ENCODE measurements at regions not wholly inside any gene's neighbourhood (a gene's known extent, or its start where the extent isn't known, plus 50 kb on each side); places are given as distances from the start of the nearest gene placed in this dataset.

DNA sequence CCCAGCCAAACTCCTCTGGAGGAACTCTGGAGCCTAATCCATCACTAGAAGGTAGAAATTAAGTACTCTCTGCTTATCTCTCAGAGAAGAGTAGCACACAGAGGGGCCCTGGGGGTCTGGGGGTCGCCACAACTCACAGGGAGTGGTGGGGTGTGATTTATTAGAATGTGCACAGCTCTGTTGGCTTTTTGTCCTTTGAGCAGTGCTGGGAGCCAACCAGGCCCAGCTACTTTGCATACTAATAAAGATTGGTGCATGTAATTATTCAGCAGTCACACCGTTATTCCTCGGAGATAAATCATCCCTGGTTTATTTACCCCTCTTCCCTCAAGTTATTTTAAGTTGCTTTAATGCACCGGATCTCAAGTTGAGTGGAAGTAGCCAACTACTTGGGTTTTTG lies 606.7 kb upstream of the EEF2KMT start:
- TF ChIP-seq, protein P1, sequence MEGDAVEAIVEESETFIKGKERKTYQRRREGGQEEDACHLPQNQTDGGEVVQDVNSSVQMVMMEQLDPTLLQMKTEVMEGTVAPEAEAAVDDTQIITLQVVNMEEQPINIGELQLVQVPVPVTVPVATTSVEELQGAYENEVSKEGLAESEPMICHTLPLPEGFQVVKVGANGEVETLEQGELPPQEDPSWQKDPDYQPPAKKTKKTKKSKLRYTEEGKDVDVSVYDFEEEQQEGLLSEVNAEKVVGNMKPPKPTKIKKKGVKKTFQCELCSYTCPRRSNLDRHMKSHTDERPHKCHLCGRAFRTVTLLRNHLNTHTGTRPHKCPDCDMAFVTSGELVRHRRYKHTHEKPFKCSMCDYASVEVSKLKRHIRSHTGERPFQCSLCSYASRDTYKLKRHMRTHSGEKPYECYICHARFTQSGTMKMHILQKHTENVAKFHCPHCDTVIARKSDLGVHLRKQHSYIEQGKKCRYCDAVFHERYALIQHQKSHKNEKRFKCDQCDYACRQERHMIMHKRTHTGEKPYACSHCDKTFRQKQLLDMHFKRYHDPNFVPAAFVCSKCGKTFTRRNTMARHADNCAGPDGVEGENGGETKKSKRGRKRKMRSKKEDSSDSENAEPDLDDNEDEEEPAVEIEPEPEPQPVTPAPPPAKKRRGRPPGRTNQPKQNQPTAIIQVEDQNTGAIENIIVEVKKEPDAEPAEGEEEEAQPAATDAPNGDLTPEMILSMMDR (conservative IDR thresholded peaks at IDR 0.05; ENCODE audit: low read length): no peak
- no peak for TF ChIP-seq EZH2phosphoT487 (IDR thresholded peaks at IDR 0.05; ENCODE audit: borderline replicate concordance, low read depth, low read length)
